GM23338 (cell line): ENCODE measurements at regions not wholly inside any gene's neighbourhood (a gene's known extent, or its start where the extent isn't known, plus 50 kb on each side); places are given as distances from the start of the nearest gene placed in this dataset.

Experiments
- ATAC-seq: fragments of 200-7000 bp; cut with Tn5 transposase; 3 replicates; pipeline ENCODE4 v1.9.1; 2020
- DNase-seq: peaks from one replicate; pipeline ENCODE4 v3.0.0-alpha.2; 2015; ENCODE audit warnings: low spot score
- H2AFZ ChIP-seq: fragments of 200-600 bp; sonication (generic); 2 replicates; pipeline ENCODE4 v1.8.0; 2016; ENCODE audit warnings: antibody characterized with exemption, mild to moderate bottlenecking, moderate library complexity
- H3F3A ChIP-seq: fragments of 200-600 bp; sonication (generic); replicated peaks from 2 replicates; pipeline ENCODE4 v1.8.0; 2017; ENCODE audit warnings: antibody characterized with exemption, mixed run types, low read depth
- H3K27ac ChIP-seq: fragments of 200-600 bp; sonication (generic); 2 replicates; pipeline ENCODE4 v1.6.1; 2016; ENCODE audit warnings: low read depth
- H3K27me3 ChIP-seq: fragments of 200-600 bp; sonication (generic); 2 replicates; pipeline ENCODE4 v1.8.0; 2016; ENCODE audit warnings: mild to moderate bottlenecking, mixed run types, moderate library complexity; ENCODE audit not compliant: insufficient read depth
- H3K36me3 ChIP-seq: fragments of 200-600 bp; sonication (generic); 2 replicates; pipeline ENCODE4 v1.8.0; 2016; ENCODE audit warnings: mild to moderate bottlenecking; ENCODE audit not compliant: insufficient read depth
- H3K4me1 ChIP-seq: fragments of 200-600 bp; sonication (generic); 2 replicates; pipeline ENCODE4 v1.8.0; 2016; ENCODE audit warnings: mild to moderate bottlenecking, moderate library complexity; ENCODE audit not compliant: insufficient read depth
- H3K4me2 ChIP-seq: fragments of 200-600 bp; sonication (generic); 2 replicates; pipeline ENCODE4 v1.7.1; 2017; ENCODE audit warnings: mixed run types
- H3K4me3 ChIP-seq: fragments of 200-600 bp; sonication (generic); 2 replicates; pipeline ENCODE4 v1.6.1; 2016; ENCODE audit warnings: mixed run types
- H3K79me2 ChIP-seq: fragments of 200-600 bp; sonication (generic); replicated peaks from 2 replicates; pipeline ENCODE4 v1.8.0; 2017; ENCODE audit warnings: mild to moderate bottlenecking; ENCODE audit not compliant: insufficient read depth
- H3K9me2 ChIP-seq: fragments of 200-600 bp; sonication (generic); 2 replicates; pipeline ENCODE4 v1.8.0; 2017; ENCODE audit not compliant: insufficient read depth
- H4K20me1 ChIP-seq: fragments of 200-600 bp; sonication (generic); replicated peaks from 2 replicates; pipeline ENCODE4 v1.8.0; 2017; ENCODE audit warnings: mild to moderate bottlenecking; ENCODE audit not compliant: insufficient read depth
- H3K27ac Mint-ChIP-seq: 2 replicates; pipeline ENCODE4 v1.8.0; 2020; ENCODE audit warnings: inconsistent platforms, mild to moderate bottlenecking, moderate library complexity, mixed read lengths
- H3K27me3 Mint-ChIP-seq: 3 replicates; pipeline ENCODE4 v1.8.0; 2022; ENCODE audit warnings: low read depth, mild to moderate bottlenecking, moderate library complexity, mixed read lengths, inconsistent platforms; ENCODE audit not compliant: insufficient read depth, poor library complexity
- H3K36me3 Mint-ChIP-seq: 3 replicates; pipeline ENCODE4 v1.8.0; 2021; ENCODE audit warnings: low read depth, mild to moderate bottlenecking, inconsistent platforms, moderate library complexity, mixed read lengths
- H3K4me1 Mint-ChIP-seq: 3 replicates; pipeline ENCODE4 v1.8.0; 2020; ENCODE audit warnings: mild to moderate bottlenecking, inconsistent platforms, mixed read lengths
- H3K4me3 Mint-ChIP-seq: 3 replicates; pipeline ENCODE4 v1.8.0; 2021; ENCODE audit warnings: moderate library complexity, mild to moderate bottlenecking, inconsistent platforms, mixed read lengths
- H3K9me3 Mint-ChIP-seq: 3 replicates; pipeline ENCODE4 v1.8.0; 2020; ENCODE audit warnings: moderate library complexity, mild to moderate bottlenecking, inconsistent platforms, mixed read lengths
- CREB1 ChIP-seq: fragments of 250-450 bp; sonication (Bioruptor Pico); IDR thresholded peaks from 2 replicates; pipeline ENCODE4 v1.5.0; 2020; ENCODE audit warnings: low read depth, mild to moderate bottlenecking, moderate library complexity
- EZH2 ChIP-seq: fragments of 200-600 bp; sonication (generic); IDR thresholded peaks from one replicate; pipeline ENCODE4 v1.8.0; 2017; ENCODE audit warnings: antibody characterized with exemption, mild to moderate bottlenecking, low read depth; ENCODE audit not compliant: unreplicated experiment
- EZH2phosphoT487 ChIP-seq: fragments of 200-600 bp; sonication (generic); IDR thresholded peaks from one replicate; pipeline ENCODE4 v1.8.1; 2018; ENCODE audit warnings: antibody characterized with exemption; ENCODE audit not compliant: unreplicated experiment
- JUNB ChIP-seq: IDR thresholded peaks from one replicate; pipeline ENCODE4 v1.6.1; 2016; ENCODE audit warnings: antibody characterized with exemption; ENCODE audit not compliant: unreplicated experiment
- POLR2AphosphoS5 ChIP-seq: IDR thresholded peaks from 2 replicates; pipeline ENCODE4 v1.6.1; 2016; ENCODE audit warnings: antibody characterized with exemption, low read depth
- ZNF114 ChIP-seq: fragments of 250-450 bp; sonication (Bioruptor Pico); IDR thresholded peaks from 2 replicates; pipeline ENCODE4 v1.5.0; 2020; ENCODE audit warnings: mild to moderate bottlenecking, moderate library complexity
- ZNF331 ChIP-seq: fragments of 250-450 bp; sonication (Bioruptor Pico); IDR thresholded peaks from 2 replicates; pipeline ENCODE4 v1.5.0; 2020; ENCODE audit warnings: low read depth, mild to moderate bottlenecking, moderate library complexity
- TF ChIP-seq, protein P1 (sequence below): IDR thresholded peaks from 2 replicates; pipeline ENCODE4 v1.6.1; 2016; ENCODE audit warnings: antibody characterized with exemption
- TF ChIP-seq, protein P2 (sequence below): fragments of 250-450 bp; sonication (Bioruptor Pico); IDR thresholded peaks from 2 replicates; pipeline ENCODE4 v1.5.0; 2020; ENCODE audit warnings: mild to moderate bottlenecking, moderate library complexity

DNA sequence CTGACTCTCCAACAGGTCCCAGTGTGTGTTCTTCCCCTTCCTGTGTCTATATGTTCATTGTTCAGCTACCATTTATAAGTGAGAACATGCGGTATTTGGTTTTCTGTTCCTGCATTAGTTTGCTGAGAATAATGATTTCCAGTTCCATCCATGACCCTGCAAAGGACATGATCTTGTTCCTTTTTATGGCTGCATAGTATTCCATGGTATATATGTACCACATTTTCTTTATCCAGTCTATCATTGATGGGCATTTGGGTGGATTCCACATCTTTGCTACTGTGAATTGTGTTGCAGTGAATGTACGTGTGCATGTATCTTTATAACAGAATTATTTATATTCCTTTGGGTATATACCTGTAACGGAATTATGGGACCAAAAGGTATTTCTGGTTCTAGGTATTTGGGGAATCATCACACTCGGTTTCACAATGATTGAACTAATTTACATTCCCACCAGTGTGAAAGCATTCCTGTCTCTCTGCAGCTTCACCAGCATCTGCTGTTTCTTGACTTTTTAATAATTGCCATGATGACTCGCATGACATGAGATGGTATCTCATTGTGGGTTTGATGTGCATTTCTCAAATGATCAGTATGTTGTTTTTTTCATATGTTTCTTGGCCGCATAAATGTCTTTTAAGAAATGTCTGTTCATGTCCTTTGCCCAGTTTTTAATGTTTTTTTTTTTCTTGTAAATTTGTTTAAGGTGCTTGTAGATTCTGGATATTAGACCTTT is 60.2 kb downstream of the LSMEM1 start:
- Histone ChIP-seq H3K79me2 (no peaks in the 10 kb centered on the region), H3K4me1 (no peaks in the 10 kb centered on the region), H3K36me3 (no peaks in the 10 kb centered on the region), H3K4me3 (no peak overlapping the region), H2AFZ (no peak overlapping the region), H3K4me2 (no peak overlapping the region), H4K20me1 (no peaks in the 10 kb centered on the region), H3K27me3 (no peaks in the 10 kb centered on the region), H3K27ac (no peak overlapping the region), H3F3A (no peaks in the 10 kb centered on the region), H3K9me2 (no peaks in the 10 kb centered on the region)
- no peak for ATAC-seq
- Mint-ChIP-seq H3K9me3 (no peaks in the 10 kb centered on the region), H3K4me3 (no peak overlapping the region), H3K4me1 (no peaks in the 10 kb centered on the region), H3K36me3 (no peaks in the 10 kb centered on the region), H3K27me3 (no peaks in the 10 kb centered on the region), H3K27ac (no peak overlapping the region)
- DNase-seq = no peak
- TF ChIP-seq CREB1 (CRISPR knock-in tag) (no peak), POLR2AphosphoS5 (no peak), ZNF331 (CRISPR knock-in tag) (no peak), EZH2phosphoT487 (no peak), JUNB (no peak), EZH2 (no peak), ZNF114 (CRISPR knock-in tag) (no peak)
- TF ChIP-seq, protein P1, sequence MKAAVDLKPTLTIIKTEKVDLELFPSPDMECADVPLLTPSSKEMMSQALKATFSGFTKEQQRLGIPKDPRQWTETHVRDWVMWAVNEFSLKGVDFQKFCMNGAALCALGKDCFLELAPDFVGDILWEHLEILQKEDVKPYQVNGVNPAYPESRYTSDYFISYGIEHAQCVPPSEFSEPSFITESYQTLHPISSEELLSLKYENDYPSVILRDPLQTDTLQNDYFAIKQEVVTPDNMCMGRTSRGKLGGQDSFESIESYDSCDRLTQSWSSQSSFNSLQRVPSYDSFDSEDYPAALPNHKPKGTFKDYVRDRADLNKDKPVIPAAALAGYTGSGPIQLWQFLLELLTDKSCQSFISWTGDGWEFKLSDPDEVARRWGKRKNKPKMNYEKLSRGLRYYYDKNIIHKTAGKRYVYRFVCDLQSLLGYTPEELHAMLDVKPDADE = no peak
- TF ChIP-seq, protein P2, sequence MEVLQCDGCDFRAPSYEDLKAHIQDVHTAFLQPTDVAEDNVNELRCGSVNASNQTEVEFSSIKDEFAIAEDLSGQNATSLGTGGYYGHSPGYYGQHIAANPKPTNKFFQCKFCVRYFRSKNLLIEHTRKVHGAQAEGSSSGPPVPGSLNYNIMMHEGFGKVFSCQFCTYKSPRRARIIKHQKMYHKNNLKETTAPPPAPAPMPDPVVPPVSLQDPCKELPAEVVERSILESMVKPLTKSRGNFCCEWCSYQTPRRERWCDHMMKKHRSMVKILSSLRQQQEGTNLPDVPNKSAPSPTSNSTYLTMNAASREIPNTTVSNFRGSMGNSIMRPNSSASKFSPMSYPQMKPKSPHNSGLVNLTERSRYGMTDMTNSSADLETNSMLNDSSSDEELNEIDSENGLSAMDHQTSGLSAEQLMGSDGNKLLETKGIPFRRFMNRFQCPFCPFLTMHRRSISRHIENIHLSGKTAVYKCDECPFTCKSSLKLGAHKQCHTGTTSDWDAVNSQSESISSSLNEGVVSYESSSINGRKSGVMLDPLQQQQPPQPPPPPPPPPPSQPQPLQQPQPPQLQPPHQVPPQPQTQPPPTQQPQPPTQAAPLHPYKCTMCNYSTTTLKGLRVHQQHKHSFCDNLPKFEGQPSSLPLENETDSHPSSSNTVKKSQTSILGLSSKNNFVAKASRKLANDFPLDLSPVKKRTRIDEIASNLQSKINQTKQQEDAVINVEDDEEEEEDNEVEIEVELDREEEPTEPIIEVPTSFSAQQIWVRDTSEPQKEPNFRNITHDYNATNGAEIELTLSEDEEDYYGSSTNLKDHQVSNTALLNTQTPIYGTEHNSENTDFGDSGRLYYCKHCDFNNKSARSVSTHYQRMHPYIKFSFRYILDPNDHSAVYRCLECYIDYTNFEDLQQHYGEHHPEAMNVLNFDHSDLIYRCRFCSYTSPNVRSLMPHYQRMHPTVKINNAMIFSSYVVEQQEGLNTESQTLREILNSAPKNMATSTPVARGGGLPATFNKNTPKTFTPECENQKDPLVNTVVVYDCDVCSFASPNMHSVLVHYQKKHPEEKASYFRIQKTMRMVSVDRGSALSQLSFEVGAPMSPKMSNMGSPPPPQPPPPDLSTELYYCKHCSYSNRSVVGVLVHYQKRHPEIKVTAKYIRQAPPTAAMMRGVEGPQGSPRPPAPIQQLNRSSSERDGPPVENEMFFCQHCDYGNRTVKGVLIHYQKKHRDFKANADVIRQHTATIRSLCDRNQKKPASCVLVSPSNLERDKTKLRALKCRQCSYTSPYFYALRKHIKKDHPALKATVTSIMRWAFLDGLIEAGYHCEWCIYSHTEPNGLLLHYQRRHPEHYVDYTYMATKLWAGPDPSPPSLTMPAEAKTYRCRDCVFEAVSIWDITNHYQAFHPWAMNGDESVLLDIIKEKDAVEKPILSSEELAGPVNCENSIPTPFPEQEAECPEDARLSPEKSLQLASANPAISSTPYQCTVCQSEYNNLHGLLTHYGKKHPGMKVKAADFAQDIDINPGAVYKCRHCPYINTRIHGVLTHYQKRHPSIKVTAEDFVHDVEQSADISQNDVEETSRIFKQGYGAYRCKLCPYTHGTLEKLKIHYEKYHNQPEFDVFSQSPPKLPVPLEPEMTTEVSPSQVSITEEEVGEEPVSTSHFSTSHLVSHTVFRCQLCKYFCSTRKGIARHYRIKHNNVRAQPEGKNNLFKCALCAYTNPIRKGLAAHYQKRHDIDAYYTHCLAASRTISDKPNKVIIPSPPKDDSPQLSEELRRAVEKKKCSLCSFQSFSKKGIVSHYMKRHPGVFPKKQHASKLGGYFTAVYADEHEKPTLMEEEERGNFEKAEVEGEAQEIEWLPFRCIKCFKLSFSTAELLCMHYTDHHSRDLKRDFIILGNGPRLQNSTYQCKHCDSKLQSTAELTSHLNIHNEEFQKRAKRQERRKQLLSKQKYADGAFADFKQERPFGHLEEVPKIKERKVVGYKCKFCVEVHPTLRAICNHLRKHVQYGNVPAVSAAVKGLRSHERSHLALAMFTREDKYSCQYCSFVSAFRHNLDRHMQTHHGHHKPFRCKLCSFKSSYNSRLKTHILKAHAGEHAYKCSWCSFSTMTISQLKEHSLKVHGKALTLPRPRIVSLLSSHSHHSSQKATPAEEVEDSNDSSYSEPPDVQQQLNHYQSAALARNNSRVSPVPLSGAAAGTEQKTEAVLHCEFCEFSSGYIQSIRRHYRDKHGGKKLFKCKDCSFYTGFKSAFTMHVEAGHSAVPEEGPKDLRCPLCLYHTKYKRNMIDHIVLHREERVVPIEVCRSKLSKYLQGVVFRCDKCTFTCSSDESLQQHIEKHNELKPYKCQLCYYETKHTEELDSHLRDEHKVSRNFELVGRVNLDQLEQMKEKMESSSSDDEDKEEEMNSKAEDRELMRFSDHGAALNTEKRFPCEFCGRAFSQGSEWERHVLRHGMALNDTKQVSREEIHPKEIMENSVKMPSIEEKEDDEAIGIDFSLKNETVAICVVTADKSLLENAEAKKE (CRISPR knock-in tag) = no peak
